Activated CD4-positive, alpha-beta memory T cell treated with anti-CD3 and anti-CD28 coated beads, Interleukin-2, amount 10 ng/mL, durations not matched to agents 7 days and 5 days (primary cell): ENCODE measurements at regions not wholly inside any gene's neighbourhood (a gene's known extent, or its start where the extent isn't known, plus 50 kb on each side); places are given as distances from the start of the nearest gene placed in this dataset.
"Not testable (repeated sequence)": the region's sequence is repeated elsewhere in the genome, so short reads cannot be mapped to it uniquely, and the experiment has no call there.

Source experiments
- CTCF ChIA-PET: fragments of 350-600 bp; sonication (Branson Sonifier 250); formaldehyde crosslinking; loops from one replicate; lab custom pipeline; 2021; ENCODE audit warnings: antibody characterized with exemption, inconsistent platforms; lab: Charles Lee
- POLR2A ChIA-PET: fragments of 350-600 bp; sonication (Branson Sonifier 250); formaldehyde crosslinking; loops from one replicate; lab custom pipeline; 2021; ENCODE audit warnings: antibody characterized with exemption; lab: Charles Lee
- DNase-seq: peaks from one replicate; pipeline ENCODE4 v3.0.0-alpha.2; 2020
- H3K27ac Mint-ChIP-seq: one replicate; pipeline ENCODE4 v1.8.0; 2021; ENCODE audit warnings: mild to moderate bottlenecking, mixed read lengths
- H3K27me3 Mint-ChIP-seq: one replicate; pipeline ENCODE4 v1.8.0; 2021; ENCODE audit warnings: mixed read lengths
- H3K36me3 Mint-ChIP-seq: one replicate; pipeline ENCODE4 v1.8.0; 2021; ENCODE audit warnings: low read depth, mixed read lengths
- H3K4me1 Mint-ChIP-seq: one replicate; pipeline ENCODE4 v1.8.0; 2021; ENCODE audit warnings: mixed read lengths
- H3K4me3 Mint-ChIP-seq: one replicate; pipeline ENCODE4 v1.8.0; 2021; ENCODE audit warnings: mild to moderate bottlenecking, mixed read lengths
- H3K9me3 Mint-ChIP-seq: one replicate; pipeline ENCODE4 v1.8.0; 2021; ENCODE audit warnings: mixed read lengths

GRCh38 chr2:51807229-51807628 lies 775.3 kb upstream of the NRXN1 start:
- no peaks in the 10 kb centered on the region for H3K4me1 Mint-ChIP-seq
- ChIA-PET POLR2A (no interaction called here), CTCF (no interaction called here)
- DNase-seq = no peak
- no peaks in the 10 kb centered on the region for H3K36me3 Mint-ChIP-seq
- no peaks in the 10 kb centered on the region for H3K27me3 Mint-ChIP-seq
- H3K9me3 Mint-ChIP-seq = peaks cover 13% of the 10 kb centered on the region
- no peak overlapping the region for H3K4me3 Mint-ChIP-seq
- no peak overlapping the region for H3K27ac Mint-ChIP-seq

GRCh38 chr2:51795248-51795888 lies 763.4 kb upstream of the NRXN1 start:
- ChIA-PET CTCF (no interaction called here), POLR2A (no interaction called here)
- H3K9me3 Mint-ChIP-seq = peaks cover 17% of the 10 kb centered on the region
- DNase-seq = no peak
- H3K4me3 Mint-ChIP-seq = no peak overlapping the region
- no peaks in the 10 kb centered on the region for H3K36me3 Mint-ChIP-seq
- no peaks in the 10 kb centered on the region for H3K27me3 Mint-ChIP-seq
- no peak overlapping the region for H3K27ac Mint-ChIP-seq
- H3K4me1 Mint-ChIP-seq = no peaks in the 10 kb centered on the region

GRCh38 chr2:51791496-51791895 lies 759.6 kb upstream of the NRXN1 start:
- no peak for DNase-seq
- no peak overlapping the region for H3K27ac Mint-ChIP-seq
- no peaks in the 10 kb centered on the region for H3K4me1 Mint-ChIP-seq
- no peaks in the 10 kb centered on the region for H3K27me3 Mint-ChIP-seq
- ChIA-PET POLR2A (no interaction called here), CTCF (no interaction called here)
- no peak overlapping the region for H3K4me3 Mint-ChIP-seq
- peaks cover 13% of the 10 kb centered on the region for H3K9me3 Mint-ChIP-seq
- H3K36me3 Mint-ChIP-seq = no peaks in the 10 kb centered on the region

GRCh38 chr2:51790854-51791253 lies 758.9 kb upstream of the NRXN1 start:
- Mint-ChIP-seq H3K9me3 (peaks cover 13% of the 10 kb centered on the region), H3K27ac (no peak overlapping the region), H3K27me3 (no peaks in the 10 kb centered on the region), H3K4me1 (no peaks in the 10 kb centered on the region), H3K4me3 (no peak overlapping the region), H3K36me3 (no peaks in the 10 kb centered on the region)
- CTCF ChIA-PET = no interaction called here
- POLR2A ChIA-PET = no interaction called here
- DNase-seq = no peak

- H3K36me3 Mint-ChIP-seq = no peaks in the 10 kb centered on the region
- POLR2A ChIA-PET = no interaction called here
Measured at GRCh38 chr2:51789918-51790317, 758.0 kb upstream of the NRXN1 start.

GRCh38 chr2:51782921-51783765 lies 751.2 kb upstream of the NRXN1 start:
- H3K4me3 Mint-ChIP-seq = no peak overlapping the region
- CTCF ChIA-PET = no interaction called here
- H3K9me3 Mint-ChIP-seq = peaks cover 4% of the 10 kb centered on the region
- DNase-seq = no peak
- no peaks in the 10 kb centered on the region for H3K4me1 Mint-ChIP-seq
- no peaks in the 10 kb centered on the region for H3K36me3 Mint-ChIP-seq
- no peak overlapping the region for H3K27ac Mint-ChIP-seq
- POLR2A ChIA-PET = no interaction called here
- no peaks in the 10 kb centered on the region for H3K27me3 Mint-ChIP-seq

More at GRCh38 chr2:51789918-51790317, 758.0 kb upstream of the NRXN1 start:
- Mint-ChIP-seq H3K27me3 (no peaks in the 10 kb centered on the region), H3K4me3 (no peak overlapping the region), H3K27ac (no peak overlapping the region), H3K9me3 (peaks cover 10% of the 10 kb centered on the region), H3K4me1 (no peaks in the 10 kb centered on the region)
- DNase-seq = no peak
- CTCF ChIA-PET = no interaction called here

- DNase-seq = no peak
- Mint-ChIP-seq H3K9me3 (peaks cover 4% of the 10 kb centered on the region), H3K36me3 (no peaks in the 10 kb centered on the region), H3K4me3 (no peak overlapping the region), H3K27me3 (no peaks in the 10 kb centered on the region), H3K4me1 (no peaks in the 10 kb centered on the region), H3K27ac (no peak overlapping the region)
- ChIA-PET POLR2A (no interaction called here), CTCF (no interaction called here)
Measured at GRCh38 chr2:51781691-51782090, 749.8 kb upstream of the NRXN1 start.

GRCh38 chr2:51780353-51780752 lies 748.4 kb upstream of the NRXN1 start:
- Mint-ChIP-seq H3K4me1 (no peaks in the 10 kb centered on the region), H3K36me3 (no peaks in the 10 kb centered on the region), H3K9me3 (peaks cover 10% of the 10 kb centered on the region), H3K27ac (no peak overlapping the region), H3K4me3 (no peak overlapping the region), H3K27me3 (no peaks in the 10 kb centered on the region)
- ChIA-PET POLR2A (no interaction called here), CTCF (no interaction called here)
- no peak for DNase-seq

GRCh38 chr2:51779723-51780122 lies 747.8 kb upstream of the NRXN1 start:
- H3K4me1 Mint-ChIP-seq, DNase-seq, POLR2A ChIA-PET, CTCF ChIA-PET, H3K36me3 Mint-ChIP-seq, H3K27me3 Mint-ChIP-seq, H3K4me3 Mint-ChIP-seq, H3K27ac Mint-ChIP-seq: not testable (repeated sequence)
- peaks cover 10% of the 10 kb centered on the region for H3K9me3 Mint-ChIP-seq

- H3K27ac Mint-ChIP-seq = no peak overlapping the region
- H3K27me3 Mint-ChIP-seq = no peaks in the 10 kb centered on the region
- DNase-seq = no peak
- ChIA-PET CTCF (no interaction called here), POLR2A (no interaction called here)
- no peaks in the 10 kb centered on the region for H3K4me1 Mint-ChIP-seq
- H3K9me3 Mint-ChIP-seq = peaks cover 12% of the 10 kb centered on the region
- no peaks in the 10 kb centered on the region for H3K36me3 Mint-ChIP-seq
- no peak overlapping the region for H3K4me3 Mint-ChIP-seq
Measured at GRCh38 chr2:51778806-51779205, 746.9 kb upstream of the NRXN1 start.

- H3K4me3 Mint-ChIP-seq, H3K4me1 Mint-ChIP-seq, CTCF ChIA-PET, DNase-seq, H3K27ac Mint-ChIP-seq, POLR2A ChIA-PET, H3K36me3 Mint-ChIP-seq, H3K27me3 Mint-ChIP-seq: not testable (repeated sequence)
- peaks cover 22% of the 10 kb centered on the region for H3K9me3 Mint-ChIP-seq
Measured at GRCh38 chr2:51774606-51775005, 742.7 kb upstream of the NRXN1 start.

GRCh38 chr2:51760441-51760840 lies 728.5 kb upstream of the NRXN1 start:
- Mint-ChIP-seq H3K27ac (no peak overlapping the region), H3K9me3 (no peaks in the 10 kb centered on the region), H3K4me1 (no peaks in the 10 kb centered on the region), H3K27me3 (no peaks in the 10 kb centered on the region), H3K4me3 (no peak overlapping the region), H3K36me3 (no peaks in the 10 kb centered on the region)
- POLR2A ChIA-PET = no interaction called here
- CTCF ChIA-PET = no interaction called here
- DNase-seq = no peak

GRCh38 chr2:51758081-51758480 lies 726.1 kb upstream of the NRXN1 start:
- no peak overlapping the region for H3K27ac Mint-ChIP-seq
- no peak for DNase-seq
- H3K27me3 Mint-ChIP-seq = no peaks in the 10 kb centered on the region
- ChIA-PET CTCF (no interaction called here), POLR2A (interaction anchor here (0.6 kb wide), 1 partner anchor 1830 kb away, joined by 3 read pairs; no protein-coding TSS in a partner anchor)
- H3K4me1 Mint-ChIP-seq = no peaks in the 10 kb centered on the region
- no peaks in the 10 kb centered on the region for H3K36me3 Mint-ChIP-seq
- H3K9me3 Mint-ChIP-seq = no peaks in the 10 kb centered on the region
- no peak overlapping the region for H3K4me3 Mint-ChIP-seq

- Mint-ChIP-seq H3K36me3 (no peaks in the 10 kb centered on the region), H3K27ac (no peak overlapping the region), H3K4me1 (no peaks in the 10 kb centered on the region), H3K4me3 (no peak overlapping the region), H3K9me3 (peaks cover 10% of the 10 kb centered on the region), H3K27me3 (no peaks in the 10 kb centered on the region)
- no peak for DNase-seq
- CTCF ChIA-PET = no interaction called here
- POLR2A ChIA-PET = no interaction called here
Measured at GRCh38 chr2:51734115-51734514, 702.2 kb upstream of the NRXN1 start.
